WTC11 (cell line): ENCODE measurements at regions not wholly inside any gene's neighbourhood (a gene's known extent, or its start where the extent isn't known, plus 50 kb on each side); places are given as distances from the start of the nearest gene placed in this dataset.

ENCODE experiments used
- ATAC-seq: fragments of 200-7000 bp; cut with Tn5 transposase; 2 replicates; pipeline ENCODE4 v1.10.0; 2021; ENCODE audit warnings: mild to moderate bottlenecking, moderate library complexity
- CTCF ChIA-PET: fragments of 300-600 bp; sonication (Branson Sonifier 250); formaldehyde crosslinking; loops from one replicate; lab custom pipeline; 2021; ENCODE audit warnings: antibody characterized with exemption; lab: Charles Lee
- POLR2A ChIA-PET: fragments of 350-600 bp; sonication (Branson Sonifier 250); formaldehyde crosslinking; loops from one replicate; lab custom pipeline; 2021; ENCODE audit warnings: antibody characterized with exemption; lab: Charles Lee
- DNase-seq: peaks from one replicate; pipeline ENCODE4 v3.0.0; 2021; ENCODE audit warnings: low spot score
- H3K27ac Mint-ChIP-seq: 2 replicates; pipeline ENCODE4 v1.8.0; 2021; ENCODE audit warnings: mixed read lengths
- H3K27me3 Mint-ChIP-seq: 2 replicates; pipeline ENCODE4 v1.8.0; 2021; ENCODE audit warnings: low read depth, mild to moderate bottlenecking, moderate library complexity, mixed read lengths
- H3K36me3 Mint-ChIP-seq: 2 replicates; pipeline ENCODE4 v1.8.0; 2021; ENCODE audit warnings: mixed read lengths
- H3K4me1 Mint-ChIP-seq: 2 replicates; pipeline ENCODE4 v1.8.0; 2022; ENCODE audit warnings: mixed read lengths
- H3K4me3 Mint-ChIP-seq: 2 replicates; pipeline ENCODE4 v1.8.0; 2021; ENCODE audit warnings: mild to moderate bottlenecking, moderate library complexity, mixed read lengths
- H3K9me3 Mint-ChIP-seq: 2 replicates; pipeline ENCODE4 v1.8.0; 2021; ENCODE audit warnings: mixed read lengths
- CREB1 ChIP-seq: sonication (generic); formaldehyde crosslinking; IDR thresholded peaks from 2 replicates; pipeline ENCODE4 v1.8.0; 2023; ENCODE audit warnings: mild to moderate bottlenecking, missing genetic modification reagents
- E2F4 ChIP-seq: sonication (generic); formaldehyde crosslinking; IDR thresholded peaks from 2 replicates; pipeline ENCODE4 v1.8.1; 2022; ENCODE audit warnings: low read depth, mild to moderate bottlenecking, moderate library complexity, missing genetic modification reagents, borderline replicate concordance
- EMX1 ChIP-seq: fragments of 250-450 bp; sonication (Bioruptor Pico); IDR thresholded peaks from 2 replicates; pipeline ENCODE4 v1.8.0; 2021; ENCODE audit warnings: mild to moderate bottlenecking
- GRHL2 ChIP-seq: fragments of 250-450 bp; sonication (Bioruptor Pico); IDR thresholded peaks from 2 replicates; pipeline ENCODE4 v1.8.0; 2022; ENCODE audit warnings: mild to moderate bottlenecking, moderate library complexity; ENCODE audit not compliant: insufficient replicate concordance, severe bottlenecking
- HMGA2 ChIP-seq: fragments of 250-450 bp; sonication (Bioruptor Pico); IDR thresholded peaks from 2 replicates; pipeline ENCODE4 v1.4.0; 2021; ENCODE audit warnings: mild to moderate bottlenecking, moderate library complexity
- HMGXB4 ChIP-seq: sonication (generic); formaldehyde crosslinking; IDR thresholded peaks from 2 replicates; pipeline ENCODE4 v1.8.1; 2023; ENCODE audit warnings: mild to moderate bottlenecking, moderate library complexity, missing genetic modification reagents
- IRF1 ChIP-seq: sonication (generic); formaldehyde crosslinking; IDR thresholded peaks from 2 replicates; pipeline ENCODE4 v1.8.0; 2023; ENCODE audit warnings: missing genetic modification reagents
- KAT7 ChIP-seq: sonication (generic); formaldehyde crosslinking; IDR thresholded peaks from 2 replicates; pipeline ENCODE4 v1.8.1; 2023; ENCODE audit warnings: missing genetic modification reagents, mild to moderate bottlenecking, borderline replicate concordance
- NFATC4 ChIP-seq: fragments of 250-450 bp; sonication (Bioruptor Pico); IDR thresholded peaks from 2 replicates; pipeline ENCODE4 v1.9.0; 2021; ENCODE audit warnings: mild to moderate bottlenecking
- NR2C2 ChIP-seq: sonication (generic); formaldehyde crosslinking; IDR thresholded peaks from 2 replicates; pipeline ENCODE4 v1.8.0; 2022; ENCODE audit warnings: mild to moderate bottlenecking, missing genetic modification reagents
- PRDM15 ChIP-seq: sonication (generic); formaldehyde crosslinking; IDR thresholded peaks from 2 replicates; pipeline ENCODE4 v1.8.0; 2022; ENCODE audit warnings: missing genetic modification reagents
- RELA ChIP-seq: sonication (generic); formaldehyde crosslinking; IDR thresholded peaks from 2 replicates; pipeline ENCODE4 v1.8.1; 2022; ENCODE audit warnings: missing genetic modification reagents, mild to moderate bottlenecking, borderline replicate concordance
- SMAD3 ChIP-seq: sonication (generic); formaldehyde crosslinking; IDR thresholded peaks from 2 replicates; pipeline ENCODE4 v1.8.0; 2022; ENCODE audit warnings: missing genetic modification reagents, mild to moderate bottlenecking, borderline replicate concordance
- TP53 ChIP-seq: sonication (generic); formaldehyde crosslinking; IDR thresholded peaks from 2 replicates; pipeline ENCODE4 v1.8.1; 2023; ENCODE audit warnings: mild to moderate bottlenecking, missing genetic modification reagents
- ZNF138 ChIP-seq: sonication (generic); formaldehyde crosslinking; conservative IDR thresholded peaks from 2 replicates; pipeline ENCODE4 v1.8.1; 2022; ENCODE audit warnings: mild to moderate bottlenecking, moderate library complexity, missing genetic modification reagents
- ZNF317 ChIP-seq: sonication (generic); formaldehyde crosslinking; IDR thresholded peaks from 2 replicates; pipeline ENCODE4 v1.8.1; 2023; ENCODE audit warnings: low read depth, mild to moderate bottlenecking, moderate library complexity, missing genetic modification reagents, borderline replicate concordance
- ZNF423 ChIP-seq: fragments of 250-450 bp; sonication (Bioruptor Pico); IDR thresholded peaks from 2 replicates; pipeline ENCODE4 v2.1.2; 2022; ENCODE audit warnings: mild to moderate bottlenecking, moderate library complexity

GRCh38 chr16:22622703-22623102 is 112.0 kb downstream of the NPIPB5 start:
- CTCF ChIA-PET, result no interaction called here
- H3K4me3 Mint-ChIP-seq, result no peak overlapping the region
- H3K27me3 Mint-ChIP-seq, result no peaks in the 10 kb centered on the region
- H3K36me3 Mint-ChIP-seq, result no peaks in the 10 kb centered on the region
- TF ChIP-seq RELA (CRISPR knock-in tag) (no peak), SMAD3 (CRISPR knock-in tag) (no peak)
- ATAC-seq (no peak), DNase-seq (no peak)
- H3K9me3 Mint-ChIP-seq, result no peaks in the 10 kb centered on the region
- H3K27ac Mint-ChIP-seq, result no peak overlapping the region
- POLR2A ChIA-PET, result no interaction called here
- H3K4me1 Mint-ChIP-seq, result peaks cover 8% of the 10 kb centered on the region; the same call in 1 of the 2 replicates

GRCh38 chr16:22623351-22623781 is 112.7 kb downstream of the NPIPB5 start:
- Mint-ChIP-seq H3K36me3 (no peaks in the 10 kb centered on the region), H3K9me3 (no peaks in the 10 kb centered on the region), H3K27me3 (no peaks in the 10 kb centered on the region), H3K27ac (no peak overlapping the region), H3K4me3 (no peak overlapping the region), H3K4me1 (peaks cover 8% of the 10 kb centered on the region; the same call in 1 of the 2 replicates)
- no peak for TF ChIP-seq KAT7 (CRISPR knock-in tag)
- no peak for TF ChIP-seq SMAD3 (CRISPR knock-in tag)
- no peak for TF ChIP-seq TP53 (CRISPR knock-in tag)
- TF ChIP-seq E2F4 (CRISPR knock-in tag), result no peak
- TF ChIP-seq CREB1 (CRISPR knock-in tag), result no peak
- TF ChIP-seq NFATC4 (CRISPR knock-in tag), result no peak
- TF ChIP-seq NR2C2 (CRISPR knock-in tag), result no peak
- no peak for TF ChIP-seq HMGA2
- no peak for TF ChIP-seq IRF1 (CRISPR knock-in tag)
- no peak for TF ChIP-seq PRDM15 (CRISPR knock-in tag)
- no peak for TF ChIP-seq GRHL2 (CRISPR knock-in tag)
- TF ChIP-seq HMGXB4 (CRISPR knock-in tag), result no peak
- no peak for TF ChIP-seq ZNF138
- TF ChIP-seq ZNF317, result no peak
- no peak for TF ChIP-seq EMX1 (CRISPR knock-in tag)
- no peak for TF ChIP-seq ZNF423
- no peak for ATAC-seq
- no peak for DNase-seq
- ChIA-PET POLR2A (no interaction called here), CTCF (no interaction called here)
